NCI-H2029 treated with DMSO at 0.1 percent for 48 hours (cell line): ENCODE measurements at regions not wholly inside any gene's neighbourhood (a gene's known extent, or its start where the extent isn't known, plus 50 kb on each side); places are given as distances from the start of the nearest gene placed in this dataset.
"Not testable (repeated sequence)": the region's sequence is repeated elsewhere in the genome, so short reads cannot be mapped to it uniquely, and the experiment has no call there.

ENCODE experiments used
- DNase-seq: peaks from one replicate; lab custom pipeline; 2025; lab: John Stamatoyannopoulos, UW

DNA sequence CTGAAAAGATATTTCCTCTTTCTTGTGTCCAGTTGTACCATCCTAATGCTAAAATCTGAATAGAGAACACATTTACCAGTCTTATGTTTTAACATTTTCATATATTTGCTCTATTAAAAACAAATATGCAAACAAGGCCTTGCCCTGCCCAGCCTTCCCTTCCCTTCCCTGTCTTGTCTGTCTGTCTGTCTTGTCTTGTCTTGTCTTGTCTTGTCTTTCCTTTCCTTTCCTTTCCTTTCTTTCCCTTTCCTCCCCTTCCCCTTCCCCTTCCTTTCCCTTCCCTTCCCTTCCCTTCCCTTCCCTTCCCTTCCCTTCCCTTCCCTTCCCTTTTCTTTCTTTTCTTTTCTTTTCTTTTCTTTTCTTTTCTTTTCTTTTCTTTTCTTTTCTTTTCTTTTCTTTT, 1103.5 kb downstream of the STIM2 start:
- DNase-seq = no peak

DNA sequence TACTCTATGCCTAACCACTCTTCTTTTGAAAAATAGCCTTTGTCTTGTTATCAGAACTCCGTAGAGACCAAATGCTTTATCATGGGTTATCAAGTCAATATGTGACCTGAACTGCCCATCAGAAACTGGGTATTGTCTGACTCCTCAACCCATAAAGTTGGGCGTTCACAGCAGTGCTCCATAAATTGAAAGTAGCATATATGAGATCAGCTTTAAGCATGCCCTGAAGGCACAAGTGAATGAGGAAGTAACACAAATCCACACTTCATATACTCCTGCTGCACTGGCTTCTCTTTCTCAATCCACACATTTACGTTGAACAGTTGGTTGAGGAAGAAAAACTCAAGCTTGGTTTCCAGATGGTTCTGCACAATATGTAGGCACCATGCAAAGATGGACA, 1106.0 kb downstream of the STIM2 start:
- no peak for DNase-seq

DNA sequence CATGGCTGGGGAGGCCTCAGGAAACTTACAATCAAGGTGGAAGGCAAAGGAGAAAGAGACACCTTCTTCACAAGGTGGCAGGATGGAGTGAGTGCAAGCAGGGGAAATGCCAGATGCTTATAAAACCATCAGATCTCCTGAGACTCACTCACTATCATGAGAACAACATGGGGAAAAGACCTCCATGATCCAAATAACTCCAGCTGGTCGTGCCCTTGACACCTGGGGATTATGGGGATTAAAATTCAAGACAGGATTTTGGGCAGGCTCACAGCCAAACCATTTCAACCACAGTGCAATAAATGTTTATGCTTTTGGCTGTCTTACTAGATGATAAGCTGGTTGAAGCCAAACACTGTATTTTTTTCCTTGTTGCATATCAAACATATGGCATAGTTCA, 1112.4 kb downstream of the STIM2 start:
- DNase-seq = no peak

DNA sequence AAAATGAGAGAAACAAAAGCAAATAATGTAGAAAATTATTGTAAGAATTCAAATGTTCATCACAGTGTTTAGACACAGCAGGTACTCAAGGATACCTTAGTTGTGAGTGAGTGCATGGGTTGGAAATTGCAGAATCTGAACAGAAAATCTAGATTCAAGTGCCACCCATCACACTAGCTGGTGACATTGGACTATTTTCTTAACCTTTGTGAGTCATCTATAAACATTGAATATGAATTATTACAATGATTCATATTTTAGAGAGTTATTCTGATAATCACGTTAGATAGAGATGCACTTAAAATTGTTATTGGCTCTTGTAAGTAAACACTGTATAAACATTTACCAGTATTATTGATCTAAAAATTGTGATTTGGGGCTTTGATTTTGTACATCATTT, 1113.1 kb downstream of the STIM2 start:
- no peak for DNase-seq

DNA sequence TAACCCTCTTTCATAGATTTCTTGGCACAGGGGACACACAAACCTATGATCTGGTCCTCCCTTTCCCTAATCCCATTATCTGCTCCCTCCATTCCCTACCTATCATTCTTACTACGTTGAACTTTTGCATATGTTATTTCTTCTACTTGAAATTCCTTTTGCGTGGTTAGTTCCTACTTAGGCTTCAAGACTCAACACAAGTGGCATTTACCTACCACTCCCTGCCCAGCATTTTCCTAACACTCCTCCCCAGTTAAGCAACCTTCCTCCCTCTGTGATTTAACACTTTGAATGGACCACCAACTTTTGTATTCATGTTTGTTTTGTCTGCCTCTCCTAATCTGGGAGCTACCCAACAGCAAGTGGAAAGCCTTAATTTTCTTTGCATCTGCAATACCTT, 1113.7 kb downstream of the STIM2 start:
- DNase-seq = no peak

DNA sequence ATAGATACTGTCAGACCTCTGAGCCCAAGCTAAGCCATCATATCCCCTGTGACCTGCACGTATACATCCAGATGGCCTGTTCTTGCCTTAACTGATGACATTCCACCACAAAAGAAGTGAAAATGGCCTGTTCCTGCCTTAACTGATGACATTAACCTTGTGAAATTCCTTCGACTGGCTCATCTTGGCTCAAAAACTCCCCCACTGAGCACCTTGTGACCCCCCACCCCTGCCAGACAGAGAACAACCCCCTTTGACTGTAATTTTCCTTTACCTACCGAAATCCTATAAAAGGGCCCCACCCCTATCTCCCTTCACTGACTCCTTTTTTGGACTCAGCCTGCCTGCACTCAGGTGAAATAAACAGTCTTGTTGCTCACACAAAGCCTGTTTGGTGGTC, 1114.2 kb downstream of the STIM2 start:
- DNase-seq = not testable (repeated sequence)

DNA sequence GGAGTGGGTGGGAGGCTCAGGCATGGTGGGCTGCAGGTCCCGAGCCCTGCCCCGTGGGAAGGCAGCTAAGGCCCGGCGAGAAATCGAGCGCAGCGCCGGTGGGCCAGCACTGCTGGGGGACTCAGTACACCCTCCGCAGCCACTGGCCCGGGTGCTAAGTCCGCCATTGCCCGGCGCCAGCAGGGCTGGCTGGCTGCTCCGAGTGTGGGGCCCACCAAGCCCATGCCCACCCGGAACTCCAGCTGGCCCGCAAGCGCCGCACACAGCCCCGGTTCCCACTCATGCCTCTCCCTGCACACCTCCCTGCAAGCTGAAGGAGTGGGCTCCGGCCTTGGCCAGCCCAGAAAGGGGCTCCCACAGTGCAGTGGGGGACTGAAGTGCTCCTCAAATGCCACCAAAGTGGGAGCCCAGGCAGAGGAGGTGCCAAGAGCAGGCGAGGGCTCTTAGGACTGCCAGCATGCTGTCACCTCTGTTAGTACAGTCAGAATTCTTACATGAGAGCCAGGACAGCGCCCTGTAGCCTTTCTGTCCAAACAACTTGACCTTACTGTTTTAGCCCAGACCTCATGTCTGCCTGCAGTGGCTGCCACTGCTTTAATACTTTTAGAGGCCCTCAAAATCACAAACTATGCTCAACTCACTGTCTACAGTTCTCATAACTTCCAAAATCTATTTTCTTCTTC, 1117.9 kb downstream of the STIM2 start:
- DNase-seq = not testable (repeated sequence)

DNA sequence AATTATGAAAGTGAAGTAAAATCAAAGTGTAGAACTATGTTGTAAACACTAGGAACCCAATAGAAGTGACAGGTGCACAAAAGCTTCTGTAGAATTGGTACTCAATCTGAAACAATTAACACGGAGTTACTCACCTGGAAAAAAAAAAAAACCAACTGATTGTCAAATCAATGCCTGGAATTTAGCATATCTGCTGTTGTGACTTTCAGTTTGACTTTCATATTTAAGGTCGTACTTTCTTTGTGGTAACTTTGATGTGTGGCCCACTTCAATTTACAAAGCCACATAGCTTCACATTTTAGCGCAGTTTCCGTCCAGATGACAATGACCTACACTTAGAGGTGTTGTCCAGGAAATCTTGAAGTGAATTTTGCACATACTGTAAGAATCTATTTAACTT, 1124.9 kb downstream of the STIM2 start:
- DNase-seq = no peak

DNA sequence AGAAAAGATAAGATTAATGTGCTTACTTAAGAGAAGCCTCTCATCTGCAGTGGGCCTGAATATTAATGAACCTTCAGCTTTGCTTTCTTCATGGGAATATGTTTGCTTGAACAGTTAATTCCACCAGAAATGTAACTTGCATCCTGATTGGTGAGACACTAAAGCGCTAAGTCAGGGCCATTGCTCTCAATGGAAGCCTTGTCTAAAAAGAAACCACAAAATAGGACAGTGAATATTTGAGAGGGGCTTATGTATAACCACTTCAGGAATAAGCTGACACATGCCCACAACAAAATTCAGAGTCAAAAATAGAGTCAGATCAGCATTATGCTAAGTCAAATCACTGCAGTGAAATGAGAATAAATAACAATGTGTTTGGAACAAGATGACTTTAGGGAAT, 1125.8 kb downstream of the STIM2 start:
- DNase-seq = no peak

DNA sequence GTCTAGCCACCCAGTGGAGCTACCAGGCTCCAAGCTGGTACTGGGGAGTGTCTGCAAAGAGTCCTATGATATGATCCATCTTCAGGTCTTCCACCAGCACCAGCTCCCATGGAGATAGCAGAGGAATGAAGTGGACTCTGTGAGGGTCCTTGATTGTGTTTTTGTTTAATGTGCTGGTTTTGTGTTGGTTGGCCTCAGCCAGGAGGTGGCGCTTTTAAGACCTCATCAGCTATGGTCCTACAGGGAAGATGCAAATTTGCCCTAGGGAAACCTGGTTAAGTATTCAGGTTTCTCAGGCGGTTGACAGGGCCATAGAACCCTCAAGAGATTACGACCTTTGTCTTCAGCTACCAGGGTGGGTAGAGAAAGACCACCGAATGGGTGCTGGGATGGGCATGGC, 1141.1 kb downstream of the STIM2 start:
- no peak for DNase-seq

DNA sequence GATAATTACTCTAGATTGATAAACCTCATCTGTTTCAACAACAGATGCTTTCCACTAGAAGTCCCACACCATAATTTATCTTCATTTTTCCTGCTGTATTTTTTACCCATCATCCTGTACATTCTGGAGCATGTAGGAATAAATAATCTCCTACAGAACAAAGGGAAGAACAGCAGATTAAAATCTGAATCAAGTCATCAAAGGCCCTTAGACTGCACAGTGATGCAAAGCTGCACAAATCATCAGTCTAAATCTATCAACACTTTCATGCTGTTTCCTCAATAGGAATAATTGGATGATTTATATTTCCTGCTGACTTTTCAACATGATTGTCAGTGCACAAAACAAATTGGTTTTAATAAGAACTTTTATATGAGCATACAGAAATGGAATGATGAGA, 1143.9 kb downstream of the STIM2 start:
- DNase-seq = no peak

DNA sequence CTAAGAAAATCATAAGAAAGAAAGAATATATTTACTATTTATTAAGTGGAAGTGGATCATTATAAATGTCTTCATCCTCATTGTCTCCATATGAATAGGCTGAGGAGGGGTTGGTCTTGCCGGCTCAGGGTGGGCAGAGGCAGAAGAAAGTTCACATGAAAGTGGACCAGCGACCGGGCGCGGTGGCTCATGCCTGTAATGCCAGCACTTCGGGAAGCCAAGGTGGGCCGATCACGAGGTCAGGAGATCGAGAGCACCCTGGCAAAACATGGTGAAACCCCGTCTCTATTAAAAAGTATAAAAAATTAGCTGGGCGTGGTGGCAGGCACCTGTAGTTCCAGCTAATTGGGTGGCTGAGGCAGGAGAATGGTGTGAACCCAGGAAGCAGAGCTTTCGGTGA, 1145.4 kb downstream of the STIM2 start:
- DNase-seq = no peak

DNA sequence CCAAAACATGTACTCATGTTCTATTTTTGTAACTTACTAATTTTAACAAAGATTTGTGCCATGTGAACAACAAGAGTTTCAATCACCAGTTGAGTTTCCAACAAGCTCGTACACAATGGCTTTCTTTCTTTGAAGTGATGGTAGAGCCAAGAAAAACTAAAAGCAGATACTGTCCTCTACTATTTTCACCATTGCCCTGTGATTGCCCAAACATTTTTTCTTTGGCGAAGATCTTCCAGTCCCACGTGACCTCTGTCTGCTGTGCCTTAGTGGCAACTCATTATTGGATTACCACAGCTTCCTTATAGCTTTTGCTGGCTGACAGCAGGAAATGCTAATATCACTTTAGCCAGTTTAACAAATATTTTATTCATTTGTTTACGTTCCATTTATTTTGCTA, 1147.1 kb downstream of the STIM2 start:
- DNase-seq = no peak

DNA sequence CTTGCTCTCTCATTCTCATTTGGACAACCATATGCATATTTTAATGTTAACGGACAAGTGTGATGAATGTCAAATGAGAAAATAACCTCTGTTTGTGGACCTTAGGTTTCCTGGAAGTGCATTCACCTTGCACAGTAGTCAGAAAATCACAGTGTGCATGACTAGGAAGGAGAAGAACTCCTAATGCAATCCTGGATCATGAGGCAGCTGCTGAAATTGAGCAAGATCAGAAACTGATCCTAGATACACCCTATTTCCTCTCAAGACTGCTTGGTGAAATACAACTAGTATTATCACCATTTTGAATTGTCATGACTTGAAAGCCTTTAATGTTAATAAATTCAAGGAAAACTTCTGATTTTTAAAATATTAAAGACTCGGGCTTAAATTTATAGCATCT, 1148.9 kb downstream of the STIM2 start:
- DNase-seq = no peak

DNA sequence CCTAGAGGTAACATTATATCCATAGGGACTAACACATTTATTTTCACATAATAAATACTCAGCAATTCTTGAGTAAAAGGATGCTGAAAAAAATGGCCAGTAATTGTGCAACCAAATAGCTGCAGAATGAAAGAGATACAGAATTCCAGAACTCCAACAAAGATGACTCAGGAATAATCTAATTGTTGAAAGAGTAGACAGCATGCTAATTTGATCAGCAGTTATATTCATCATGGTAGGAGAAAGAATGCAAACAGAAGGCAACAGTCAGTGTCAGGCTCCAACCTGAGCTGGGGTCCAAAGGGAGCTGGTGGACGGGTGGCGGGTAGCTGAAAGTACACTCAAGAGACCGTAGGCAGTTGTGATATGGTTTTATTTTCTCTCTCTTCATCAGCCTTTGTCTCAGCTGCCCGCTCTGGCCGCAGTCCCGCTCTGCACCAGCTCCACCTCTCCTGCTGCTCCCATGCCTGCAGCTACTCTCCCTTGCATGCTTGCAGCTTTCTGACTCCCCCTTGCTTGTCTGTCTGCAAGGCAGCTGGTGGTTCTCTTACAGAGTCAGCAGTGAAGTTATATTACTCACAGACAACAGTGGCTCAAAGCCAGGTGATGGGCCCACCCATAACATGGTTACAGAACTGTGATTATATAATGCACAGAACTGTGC, 1150.1 kb downstream of the STIM2 start:
- no peak for DNase-seq

DNA sequence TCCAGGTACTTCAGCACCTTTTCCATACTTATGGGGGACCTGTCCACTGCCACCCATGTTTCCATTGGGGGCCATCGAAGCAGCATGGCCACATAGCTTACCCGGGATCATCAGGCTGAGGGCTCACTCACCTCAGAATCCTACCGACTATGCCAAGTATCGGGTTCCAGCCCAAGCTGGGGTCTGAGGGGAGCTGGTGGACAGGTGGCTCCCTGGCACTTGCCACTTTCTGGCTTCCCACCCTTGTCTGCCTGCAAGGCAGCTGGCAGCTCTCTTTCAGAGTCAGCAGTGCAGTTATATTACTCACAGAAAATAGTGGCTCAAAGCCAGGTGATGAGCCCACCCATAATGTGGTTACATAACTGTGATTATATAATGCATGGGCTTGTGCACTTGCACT, 1153.8 kb downstream of the STIM2 start:
- DNase-seq = no peak

DNA sequence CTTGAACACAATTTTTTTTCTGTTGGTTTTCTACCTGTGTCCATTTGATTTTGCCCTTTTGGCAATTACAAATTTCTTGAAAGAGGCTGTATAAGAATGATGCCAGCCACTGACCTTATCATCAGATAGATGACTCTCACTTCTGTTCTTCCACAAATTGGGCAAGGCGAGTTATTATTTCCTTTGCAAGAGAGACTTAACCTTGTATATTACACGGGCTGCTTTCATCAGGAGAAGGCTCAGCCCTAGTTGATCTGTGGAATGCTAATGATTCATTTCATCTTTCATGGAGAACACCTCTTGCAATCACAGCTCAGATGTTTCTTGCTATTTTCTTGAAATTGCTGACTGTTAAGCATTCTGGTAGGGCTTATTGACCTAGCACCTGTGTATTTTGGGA, 1155.4 kb downstream of the STIM2 start:
- no peak for DNase-seq

DNA sequence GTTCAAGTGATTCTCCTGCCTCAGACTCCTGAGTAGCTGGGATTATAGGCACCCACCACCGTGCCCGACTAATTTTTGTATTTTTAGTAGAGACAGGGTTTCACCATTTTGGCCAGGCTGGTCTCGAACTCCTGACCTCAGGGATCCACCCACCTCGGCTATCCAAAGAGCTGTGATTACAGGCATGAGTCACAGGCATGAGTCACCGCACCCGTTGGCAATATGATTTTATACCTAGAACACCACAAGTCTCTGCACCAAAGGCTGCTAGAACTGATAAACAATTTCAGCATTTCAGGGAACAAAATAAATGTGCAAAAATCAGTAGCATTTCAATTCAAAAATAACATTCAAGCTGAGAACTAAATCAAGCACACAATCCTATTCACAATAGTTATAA, 1177.6 kb downstream of the STIM2 start:
- not testable (repeated sequence) for DNase-seq

DNA sequence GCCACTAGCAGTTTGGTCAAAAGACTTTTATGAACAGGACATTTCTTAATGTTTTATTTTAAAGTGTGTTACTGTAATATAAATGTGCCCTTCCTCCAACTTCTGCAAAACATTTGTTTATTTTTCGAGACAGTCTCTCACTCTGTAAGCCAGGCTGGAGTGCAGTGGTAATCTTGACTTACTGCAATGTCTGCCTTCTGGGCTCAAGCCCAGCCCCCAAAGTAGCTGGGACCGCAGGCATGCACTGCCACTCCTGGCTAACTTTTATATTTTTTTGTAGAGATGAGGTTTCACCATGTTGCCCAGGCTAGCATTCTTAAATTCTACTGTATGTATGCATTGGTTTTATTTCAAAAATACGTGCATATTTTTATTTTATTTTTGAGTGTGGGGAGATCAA, 1201.9 kb downstream of the STIM2 start:
- DNase-seq = no peak

DNA sequence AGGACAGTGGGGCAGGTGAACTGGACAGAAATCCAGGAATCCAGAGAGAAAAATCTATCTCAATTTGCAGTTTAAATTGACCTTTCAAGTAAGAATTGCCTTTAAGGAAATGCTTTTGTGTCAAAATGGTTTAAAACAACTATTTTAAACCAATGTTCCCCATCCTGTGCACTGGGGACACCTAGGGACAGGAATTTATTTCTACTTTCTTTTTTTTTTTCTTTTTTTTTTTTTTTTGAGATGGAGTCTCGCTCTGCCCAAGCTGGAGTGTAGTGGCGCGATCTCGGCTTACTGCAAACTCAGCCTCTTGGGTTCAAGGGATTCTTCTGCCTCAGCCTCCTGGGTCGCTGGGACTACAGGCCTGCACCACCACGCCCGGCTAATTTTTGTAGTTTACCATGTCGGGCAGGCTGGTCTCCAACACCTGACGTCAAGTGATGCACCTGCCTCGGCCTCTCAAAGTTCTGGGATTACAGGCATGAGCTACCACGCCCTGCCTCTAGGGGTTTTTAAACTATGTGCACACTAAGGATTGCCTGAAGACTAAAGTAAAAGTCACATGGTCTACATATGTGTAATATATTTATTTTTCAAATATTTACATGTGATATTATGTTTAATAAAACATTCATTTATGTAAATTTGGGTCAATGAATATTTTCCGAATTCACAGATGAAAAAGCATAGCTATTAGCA, 1213.4 kb downstream of the STIM2 start:
- no peak for DNase-seq

DNA sequence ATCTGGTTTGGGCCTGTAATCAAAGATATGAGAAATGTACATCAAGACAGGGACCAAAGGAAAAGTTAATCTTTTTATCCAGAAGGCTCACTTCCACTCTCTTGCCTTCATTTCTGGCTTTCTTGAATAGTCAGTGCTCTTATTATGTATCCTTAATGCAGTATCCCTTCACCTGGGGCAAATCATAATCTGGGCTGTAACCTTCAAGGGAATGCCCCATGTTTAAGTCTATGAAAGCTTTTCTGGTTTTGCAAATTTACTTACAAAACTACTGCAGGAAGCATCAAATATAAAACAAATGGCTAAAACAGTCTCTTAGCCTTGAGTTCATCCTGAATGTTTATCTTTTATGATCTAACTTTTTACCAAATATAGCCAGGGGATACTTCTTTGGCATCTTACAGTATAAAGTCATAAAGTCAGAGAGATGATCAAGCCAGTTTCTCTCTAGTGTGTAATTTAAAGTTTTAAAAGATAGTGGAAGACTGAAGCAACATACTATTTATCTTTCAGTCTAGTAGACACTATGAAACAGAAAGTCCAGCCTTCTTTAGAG, 1214.8 kb downstream of the STIM2 start:
- no peak for DNase-seq

DNA sequence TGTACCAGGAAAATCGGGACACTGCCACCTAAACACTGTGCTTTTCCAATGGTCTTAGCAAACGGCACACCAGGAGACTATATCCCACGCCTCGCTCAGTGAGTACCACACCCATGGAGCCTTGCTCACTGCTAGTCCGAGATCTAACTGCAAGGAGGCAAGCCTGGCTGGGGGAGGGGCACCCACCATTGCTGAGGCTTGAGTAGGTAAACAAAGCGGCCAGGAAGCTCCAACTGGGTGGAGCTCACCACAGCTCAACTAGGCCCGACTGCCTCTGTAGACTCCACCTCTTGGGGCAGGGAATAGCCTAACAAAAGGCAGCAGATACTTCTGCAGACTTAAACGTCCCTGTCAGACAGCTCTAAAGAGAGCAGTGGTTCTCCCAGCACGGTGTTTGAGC, 1216.6 kb downstream of the STIM2 start:
- DNase-seq = not testable (repeated sequence)

DNA sequence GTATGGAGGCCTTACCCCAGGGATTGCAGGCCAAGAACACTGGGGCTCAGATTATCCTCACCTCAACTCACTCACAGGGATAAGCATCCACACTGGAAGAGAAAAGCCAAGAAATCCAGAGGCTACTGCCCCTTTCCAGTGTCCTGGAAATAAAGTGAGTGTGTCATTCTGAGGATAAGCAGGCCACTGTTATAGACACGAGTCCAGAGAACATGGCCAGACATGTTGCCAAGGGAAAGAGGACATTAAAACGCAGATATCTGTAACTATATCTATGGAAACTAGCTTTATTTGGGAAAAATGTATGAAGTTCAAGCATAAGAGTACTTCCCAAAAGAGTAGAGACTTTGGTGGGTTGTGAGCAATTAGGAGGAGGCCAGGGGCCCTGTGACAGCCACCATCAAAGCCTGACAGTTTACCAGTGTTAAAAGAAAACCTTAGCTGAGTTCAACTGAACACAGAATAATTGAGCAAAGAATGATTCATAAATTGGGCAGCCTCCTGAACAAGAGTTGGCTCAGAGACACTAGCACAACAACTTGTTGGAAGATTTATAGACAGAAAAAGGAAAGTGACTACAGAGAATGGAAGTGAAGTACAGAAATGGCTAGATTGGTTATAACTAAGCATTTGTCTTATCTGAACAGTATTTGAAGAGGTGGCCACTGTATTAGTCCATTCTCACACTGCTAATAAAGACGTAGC, 1222.2 kb downstream of the STIM2 start:
- DNase-seq = no peak
